Cardiac muscle cell (in vitro differentiated cells and primary cell): ENCODE measurements at regions not wholly inside any gene's neighbourhood (a gene's known extent, or its start where the extent isn't known, plus 50 kb on each side); places are given as distances from the start of the nearest gene placed in this dataset.

Experiments
- DNase-seq, 2 donors: peaks; one replicate each; pipeline versions ENCODE4 v3.0.0 to v3.0.0-alpha.2; 2010 to 2017; ENCODE audit warnings: low read depth in 1 of 2, low spot score in 1 of 2
- H3K27ac ChIP-seq: fragments of 200-600 bp; sonication (generic); 2 replicates; pipeline ENCODE4 v1.5.1; 2016
- H3K27me3 ChIP-seq: fragments of 200-600 bp; sonication (generic); 2 replicates; pipeline ENCODE4 v1.6.0; 2016; ENCODE audit warnings: control low read depth
- H3K36me3 ChIP-seq: fragments of 200-600 bp; sonication (generic); 2 replicates; pipeline ENCODE4 v1.5.1; 2016; ENCODE audit warnings: control low read depth
- H3K4me1 ChIP-seq: fragments of 200-600 bp; sonication (generic); 2 replicates; pipeline ENCODE4 v1.8.1; 2017; ENCODE audit warnings: low read depth, mild to moderate bottlenecking, mixed run types
- H3K4me3 ChIP-seq: fragments of 200-600 bp; sonication (generic); 2 replicates; pipeline ENCODE4 v1.5.1; 2016; ENCODE audit warnings: mild to moderate bottlenecking
- H3K9me3 ChIP-seq: fragments of 200-600 bp; sonication (generic); 2 replicates; pipeline ENCODE4 v1.5.1; 2017; ENCODE audit warnings: low read depth, mild to moderate bottlenecking, control low read depth
- CTCF ChIP-seq: IDR thresholded peaks from 2 replicates; pipeline ENCODE4 v1.5.1; 2012; ENCODE audit warnings: low read depth, mild to moderate bottlenecking, low read length

DNA sequence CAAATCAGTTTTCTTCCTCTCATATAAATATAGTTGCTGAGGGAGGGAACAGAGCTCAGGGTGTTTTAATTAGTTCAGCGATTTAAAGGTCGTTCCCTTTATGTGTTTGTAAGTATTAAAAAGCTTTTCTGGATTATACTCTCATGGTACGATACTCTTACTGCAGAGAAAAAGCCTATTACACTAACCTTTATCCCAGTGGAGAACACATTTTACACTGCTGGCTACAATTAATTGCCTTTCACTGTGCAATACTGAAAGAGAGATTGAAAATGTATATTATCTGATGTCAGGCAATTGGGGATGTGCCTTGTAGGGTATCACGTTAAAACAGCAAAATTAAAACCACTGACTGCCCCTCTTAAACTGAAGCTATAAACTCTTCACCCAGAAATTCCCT, 526.9 kb upstream of the SGCG start:
- Histone ChIP-seq H3K27me3 (no peaks in the 10 kb centered on the region), H3K4me3 (no peak overlapping the region), H3K9me3 (no peaks in the 10 kb centered on the region), H3K27ac (no peak overlapping the region), H3K4me1 (no peaks in the 10 kb centered on the region), H3K36me3 (no peaks in the 10 kb centered on the region)
- DNase-seq: no peak
- no peak for TF ChIP-seq CTCF

GRCh38 chr13:22655106-22655852, 525.5 kb upstream of the SGCG start:
- Histone ChIP-seq H3K36me3 (no peaks in the 10 kb centered on the region), H3K4me1 (no peaks in the 10 kb centered on the region), H3K27ac (no peak overlapping the region), H3K4me3 (no peak overlapping the region), H3K27me3 (no peaks in the 10 kb centered on the region), H3K9me3 (no peaks in the 10 kb centered on the region)
- no peak for DNase-seq
- no peak for TF ChIP-seq CTCF

GRCh38 chr13:22662771-22663170, 518.0 kb upstream of the SGCG start:
- Histone ChIP-seq H3K36me3 (no peaks in the 10 kb centered on the region), H3K4me1 (peaks cover 6% of the 10 kb centered on the region), H3K27me3 (no peaks in the 10 kb centered on the region), H3K4me3 (no peak overlapping the region), H3K9me3 (no peaks in the 10 kb centered on the region), H3K27ac (no peak overlapping the region)
- no peak for DNase-seq
- TF ChIP-seq CTCF: no peak

DNA sequence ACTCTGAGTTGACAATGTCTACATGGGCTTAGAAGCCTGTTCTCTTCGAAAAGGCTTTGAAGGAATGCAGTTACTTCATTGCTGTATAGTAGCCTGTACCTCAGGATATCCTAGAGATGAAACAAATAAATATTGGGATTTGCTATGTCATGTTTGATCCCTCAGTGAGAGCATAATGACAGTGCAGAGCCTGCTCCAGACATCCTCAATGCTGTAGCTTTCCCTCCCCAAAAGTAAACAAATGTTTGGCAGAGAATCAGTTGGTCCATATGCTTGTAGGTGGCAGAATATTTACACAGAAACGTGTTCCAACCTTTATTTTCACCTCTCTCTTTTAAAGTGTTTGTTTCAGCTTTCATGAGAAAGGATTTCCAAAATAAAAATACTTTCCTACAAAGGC, 515.3 kb upstream of the SGCG start:
- no peak for TF ChIP-seq CTCF
- Histone ChIP-seq H3K27me3 (no peaks in the 10 kb centered on the region), H3K36me3 (no peaks in the 10 kb centered on the region), H3K4me3 (no peak overlapping the region), H3K27ac (no peak overlapping the region), H3K4me1 (peaks cover 12% of the 10 kb centered on the region), H3K9me3 (no peaks in the 10 kb centered on the region)
- no peak for DNase-seq

DNA sequence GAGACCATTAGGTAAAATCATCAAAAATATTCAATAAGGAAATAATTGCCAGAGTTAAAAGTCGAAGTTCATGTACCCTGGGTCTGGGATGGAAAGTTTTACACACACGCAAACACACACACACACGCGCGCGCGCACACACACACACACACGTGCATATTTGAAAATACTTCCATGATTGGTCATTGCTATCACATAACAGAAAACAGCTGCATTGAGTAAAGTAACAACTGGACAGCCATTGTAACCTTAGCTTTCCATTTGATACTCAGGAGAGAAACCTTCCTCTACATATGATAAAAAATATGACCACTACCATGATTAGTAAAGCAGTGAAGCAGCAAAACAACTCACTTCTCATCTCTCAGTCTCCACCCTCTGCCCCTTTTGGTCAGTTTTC, 490.0 kb upstream of the SGCG start:
- Histone ChIP-seq H3K27me3 (no peaks in the 10 kb centered on the region), H3K9me3 (no peaks in the 10 kb centered on the region)
- TF ChIP-seq CTCF: no peak

More for the DNA sequence above, 490.0 kb upstream of the SGCG start:
- Histone ChIP-seq H3K4me3 (no peak overlapping the region), H3K36me3 (no peaks in the 10 kb centered on the region), H3K4me1 (no peaks in the 10 kb centered on the region), H3K27ac (no peak overlapping the region)
- DNase-seq: no peak
